Testis (tissue), 2 donors: ENCODE measurements at regions not wholly inside any gene's neighbourhood (a gene's known extent, or its start where the extent isn't known, plus 50 kb on each side); places are given as distances from the start of the nearest gene placed in this dataset.
"Not testable (repeated sequence)": the region's sequence is repeated elsewhere in the genome, so short reads cannot be mapped to it uniquely, and the experiment has no call there.

ENCODE experiments used
- CTCF ChIP-seq, 3 experiments: fragments of 450-650 bp in 2 of 3; fragments of 200-600 bp in 1 of 3; sonication (generic) in 1 of 3; IDR thresholded peaks; one replicate each; pipeline ENCODE4 v1.5.1; 2016 to 2019; ENCODE audit warnings: antibody characterized with exemption in 3 of 3, mild to moderate bottlenecking in 2 of 3, moderate library complexity in 1 of 3
- POLR2A ChIP-seq: fragments of 450-650 bp; IDR thresholded peaks from one replicate; pipeline ENCODE4 v1.6.1; 2017; ENCODE audit warnings: antibody characterized with exemption, mild to moderate bottlenecking, moderate library complexity

- not testable (repeated sequence) for TF ChIP-seq CTCF (IDR thresholded peaks at IDR 0.05); POLR2A
These were observed 493.5 kb downstream of the CHSY3 start for GRCh38 chr5:130397727-130398126.
